Skeletal muscle satellite cell (primary cell): ENCODE measurements at regions not wholly inside any gene's neighbourhood (a gene's known extent, or its start where the extent isn't known, plus 50 kb on each side); places are given as distances from the start of the nearest gene placed in this dataset.

Experiments used
- H3K27me3 ChIP-seq: 2 replicates; pipeline ENCODE4 v1.7.0; 2013; ENCODE audit warnings: low read length; ENCODE audit not compliant: control insufficient read depth, insufficient read depth
- H3K36me3 ChIP-seq: 2 replicates; pipeline ENCODE4 v1.7.0; 2013; ENCODE audit warnings: mild to moderate bottlenecking, control low read depth, low read length; ENCODE audit not compliant: insufficient read depth
- H3K4me1 ChIP-seq: 2 replicates; pipeline ENCODE4 v1.7.0; 2013; ENCODE audit warnings: low read length; ENCODE audit not compliant: control insufficient read depth, insufficient read depth
- H3K4me2 ChIP-seq: 2 replicates; pipeline ENCODE4 v1.7.0; 2013; ENCODE audit warnings: mild to moderate bottlenecking, low read length
- H3K4me3 ChIP-seq: 2 replicates; pipeline ENCODE4 v1.7.0; 2013; ENCODE audit warnings: low read length
- H3K9ac ChIP-seq: 2 replicates; pipeline ENCODE4 v1.7.0; 2013; ENCODE audit warnings: mild to moderate bottlenecking, low read depth, low read length, moderate library complexity
- H3K9me3 ChIP-seq: replicated peaks from 2 replicates; pipeline ENCODE4 v1.7.0; 2013; ENCODE audit warnings: mild to moderate bottlenecking, control low read depth, low read length

- no peak overlapping the region for H3K9ac ChIP-seq
- H3K36me3 ChIP-seq, result no peaks in the 10 kb centered on the region
- no peaks in the 10 kb centered on the region for H3K9me3 ChIP-seq
- peaks cover 31% of the 10 kb centered on the region for H3K4me1 ChIP-seq
- no peak overlapping the region for H3K4me3 ChIP-seq
- H3K27me3 ChIP-seq, result peaks cover 13% of the 10 kb centered on the region
- H3K4me2 ChIP-seq, result no peak overlapping the region
Measured at GRCh38 chr12:24042651-24043050, 93.2 kb upstream of the SOX5 start.

DNA sequence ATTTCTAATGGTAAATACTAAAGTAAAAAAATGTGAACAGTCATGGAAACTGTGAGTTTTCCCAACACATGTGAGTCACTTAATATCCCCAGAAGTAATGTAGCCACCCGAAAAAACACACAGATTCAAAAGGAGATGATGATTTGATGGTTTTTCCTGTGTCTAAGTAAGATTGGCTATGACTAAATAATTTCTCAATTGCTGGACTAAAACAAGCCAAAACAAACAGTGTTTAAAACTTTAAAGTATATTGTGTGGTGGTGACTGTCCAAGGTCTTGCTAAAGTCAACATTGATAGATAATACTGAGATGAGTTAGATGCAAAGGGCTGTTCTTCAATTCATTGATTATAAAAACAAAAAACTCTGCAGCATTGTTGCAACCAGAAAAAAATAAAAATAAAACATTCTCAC, 89.6 kb upstream of the SOX5 start:
- Histone ChIP-seq H3K36me3 (no peaks in the 10 kb centered on the region), H3K9me3 (no peaks in the 10 kb centered on the region), H3K4me3 (no peak overlapping the region), H3K9ac (peak overlapping the region; percentile 43), H3K4me1 (peaks cover 17% of the 10 kb centered on the region), H3K27me3 (peaks cover 10% of the 10 kb centered on the region), H3K4me2 (no peak overlapping the region)

GRCh38 chr12:24038211-24038997, 88.9 kb upstream of the SOX5 start:
- Histone ChIP-seq H3K9ac (peak overlapping the region; percentile 43), H3K4me1 (peaks cover 17% of the 10 kb centered on the region), H3K36me3 (no peaks in the 10 kb centered on the region), H3K27me3 (peaks cover 8% of the 10 kb centered on the region), H3K4me2 (peak overlapping the region; percentile 50), H3K9me3 (no peaks in the 10 kb centered on the region), H3K4me3 (no peak overlapping the region)

DNA sequence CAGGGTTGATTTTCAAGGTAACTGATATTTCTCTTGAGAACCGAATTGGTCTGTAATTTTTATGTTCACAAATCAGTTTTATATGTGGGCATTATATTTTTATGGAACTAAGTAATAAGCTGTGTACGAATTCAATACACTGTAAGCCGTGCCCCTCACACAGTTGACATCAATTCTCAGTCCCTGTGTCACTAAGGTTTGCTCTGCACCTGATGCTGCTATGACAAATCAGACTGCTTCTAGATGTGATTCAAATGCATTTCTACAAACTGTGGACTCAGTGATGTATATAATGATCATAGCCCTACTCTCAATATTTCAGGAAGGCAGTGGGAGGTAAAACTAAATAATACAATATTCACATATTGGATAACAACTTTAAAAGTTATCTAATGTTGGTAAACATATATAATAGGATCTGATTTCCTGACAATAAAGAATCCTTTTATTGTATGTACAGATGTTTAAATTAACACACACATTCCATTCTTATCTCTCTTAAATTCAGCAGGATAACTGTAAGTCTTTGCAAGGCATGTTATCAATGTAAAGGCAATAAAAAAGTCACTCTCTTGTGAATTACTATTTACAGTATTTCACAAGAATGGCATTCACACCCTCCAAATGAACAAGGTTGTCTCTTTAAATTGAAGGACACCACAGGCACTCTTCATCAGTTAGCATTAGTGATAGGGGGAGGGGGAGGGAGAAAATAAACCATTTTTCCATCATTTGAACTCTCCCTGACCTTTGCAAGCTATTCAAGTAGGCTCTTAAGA, 87.2 kb upstream of the SOX5 start:
- Histone ChIP-seq H3K9me3 (no peaks in the 10 kb centered on the region), H3K36me3 (no peaks in the 10 kb centered on the region), H3K27me3 (peaks cover 8% of the 10 kb centered on the region), H3K9ac (no peak overlapping the region), H3K4me3 (no peak overlapping the region), H3K4me2 (no peak overlapping the region), H3K4me1 (peaks cover 13% of the 10 kb centered on the region)

GRCh38 chr12:24034894-24035293, 85.4 kb upstream of the SOX5 start:
- Histone ChIP-seq H3K4me1 (peaks cover 13% of the 10 kb centered on the region), H3K4me3 (no peak overlapping the region), H3K9ac (no peak overlapping the region), H3K9me3 (no peaks in the 10 kb centered on the region), H3K4me2 (no peak overlapping the region), H3K27me3 (peaks cover 3% of the 10 kb centered on the region), H3K36me3 (no peaks in the 10 kb centered on the region)

DNA sequence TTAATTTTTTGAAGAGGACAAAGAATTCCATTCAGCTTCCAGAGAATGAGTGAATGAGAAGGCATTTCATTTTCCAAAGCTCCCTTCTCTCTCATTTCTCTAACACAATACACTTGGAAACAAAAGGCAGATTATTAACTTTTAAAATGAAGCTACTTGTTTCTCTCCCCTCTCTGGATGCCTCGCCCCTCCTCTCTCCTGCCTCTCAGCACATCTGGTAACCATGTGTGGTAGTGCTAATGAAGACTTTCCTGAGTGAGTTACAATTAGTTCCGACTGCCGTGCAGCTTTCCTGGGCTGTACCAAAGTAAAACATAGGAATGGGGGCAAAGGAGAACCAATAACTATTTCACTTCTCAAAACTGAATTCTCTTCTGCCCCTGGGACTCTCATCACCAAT, 84.7 kb upstream of the SOX5 start:
- H3K9me3 ChIP-seq, result no peaks in the 10 kb centered on the region
- no peak overlapping the region for H3K9ac ChIP-seq
- H3K4me2 ChIP-seq, result no peak overlapping the region
- H3K4me1 ChIP-seq, result peaks cover 7% of the 10 kb centered on the region
- no peaks in the 10 kb centered on the region for H3K36me3 ChIP-seq
- peaks cover 3% of the 10 kb centered on the region for H3K27me3 ChIP-seq
- no peak overlapping the region for H3K4me3 ChIP-seq

DNA sequence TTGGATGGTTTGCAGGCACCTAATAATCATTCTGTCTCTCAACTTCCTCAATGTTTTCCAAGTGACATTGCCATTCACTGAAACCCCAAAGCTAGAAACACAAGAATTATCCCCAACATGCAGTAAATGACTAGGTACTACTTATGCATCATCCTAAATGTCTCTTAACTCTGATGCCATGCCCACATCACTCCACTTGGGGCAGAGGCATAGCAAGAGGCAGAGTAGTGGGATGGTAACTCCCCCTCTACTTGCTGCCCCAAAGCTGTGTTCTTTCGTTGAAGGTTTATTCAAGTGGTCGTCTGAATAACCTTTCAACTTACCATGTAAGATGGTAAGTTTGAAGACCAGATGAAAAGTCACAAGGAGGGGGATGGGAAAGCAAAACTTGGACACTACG, 77.9 kb upstream of the SOX5 start:
- Histone ChIP-seq H3K4me3 (no peak overlapping the region), H3K9ac (no peak overlapping the region), H3K4me2 (no peak overlapping the region), H3K36me3 (no peaks in the 10 kb centered on the region), H3K9me3 (no peaks in the 10 kb centered on the region), H3K4me1 (peaks cover 6% of the 10 kb centered on the region), H3K27me3 (no peaks in the 10 kb centered on the region)

DNA sequence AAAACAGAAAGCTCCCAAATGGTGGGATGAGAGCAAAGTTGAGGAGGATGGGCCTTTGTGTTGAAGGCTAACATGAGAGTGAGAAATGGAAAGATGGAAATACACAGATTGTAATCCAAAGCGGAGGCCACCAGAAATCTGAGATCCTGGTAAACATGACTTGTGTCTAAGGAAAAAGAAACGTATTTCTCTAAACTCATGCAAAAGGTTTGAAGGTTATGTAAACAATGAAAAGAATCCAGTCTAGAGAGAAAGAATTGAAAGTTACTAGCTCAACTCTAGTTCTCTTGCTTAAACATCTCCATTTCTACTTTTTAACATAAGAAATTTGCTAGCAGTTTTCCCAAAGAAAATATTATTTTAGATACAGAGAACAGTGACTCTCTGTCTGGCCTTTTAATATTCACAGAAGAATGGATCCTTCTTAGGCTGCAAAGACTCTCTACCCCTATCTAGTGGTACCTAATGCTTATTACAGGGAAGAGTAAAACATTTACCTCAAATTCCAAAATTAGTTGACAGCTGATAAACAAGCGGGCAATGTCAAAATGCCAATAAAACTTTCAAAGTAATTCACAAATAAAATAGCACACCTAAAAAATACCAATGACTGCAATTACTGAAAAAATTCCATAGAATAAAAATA, 75.8 kb upstream of the SOX5 start:
- Histone ChIP-seq H3K9me3 (no peaks in the 10 kb centered on the region), H3K27me3 (no peaks in the 10 kb centered on the region), H3K9ac (no peak overlapping the region), H3K4me3 (no peak overlapping the region), H3K4me1 (peaks cover 6% of the 10 kb centered on the region), H3K36me3 (no peaks in the 10 kb centered on the region), H3K4me2 (no peak overlapping the region)

GRCh38 chr12:24023081-24023480, 73.6 kb upstream of the SOX5 start:
- no peak overlapping the region for H3K4me3 ChIP-seq
- no peak overlapping the region for H3K4me2 ChIP-seq
- H3K36me3 ChIP-seq, result no peaks in the 10 kb centered on the region
- H3K9me3 ChIP-seq, result no peaks in the 10 kb centered on the region
- H3K4me1 ChIP-seq, result peaks cover 6% of the 10 kb centered on the region
- no peak overlapping the region for H3K9ac ChIP-seq
- no peaks in the 10 kb centered on the region for H3K27me3 ChIP-seq

DNA sequence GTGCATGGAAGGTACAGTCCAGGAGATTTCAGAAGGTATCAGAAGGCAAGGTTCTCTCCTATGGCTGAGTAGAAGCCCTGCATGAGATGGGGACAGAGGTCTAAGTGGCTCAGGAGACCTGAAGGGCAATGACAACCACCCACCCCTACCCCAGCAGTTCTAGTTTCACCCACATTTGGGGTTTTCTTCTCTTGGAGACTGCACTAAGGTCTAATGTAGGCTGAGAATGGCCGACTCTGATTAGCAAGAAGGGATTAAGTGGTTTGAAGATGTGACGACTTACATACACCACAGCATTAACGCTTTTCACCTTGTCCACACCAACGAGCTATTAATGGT, 71.7 kb upstream of the SOX5 start:
- Histone ChIP-seq H3K4me2 (no peak overlapping the region), H3K4me1 (peaks cover 6% of the 10 kb centered on the region), H3K27me3 (no peaks in the 10 kb centered on the region), H3K4me3 (no peak overlapping the region), H3K9me3 (no peaks in the 10 kb centered on the region), H3K9ac (no peak overlapping the region), H3K36me3 (no peaks in the 10 kb centered on the region)

DNA sequence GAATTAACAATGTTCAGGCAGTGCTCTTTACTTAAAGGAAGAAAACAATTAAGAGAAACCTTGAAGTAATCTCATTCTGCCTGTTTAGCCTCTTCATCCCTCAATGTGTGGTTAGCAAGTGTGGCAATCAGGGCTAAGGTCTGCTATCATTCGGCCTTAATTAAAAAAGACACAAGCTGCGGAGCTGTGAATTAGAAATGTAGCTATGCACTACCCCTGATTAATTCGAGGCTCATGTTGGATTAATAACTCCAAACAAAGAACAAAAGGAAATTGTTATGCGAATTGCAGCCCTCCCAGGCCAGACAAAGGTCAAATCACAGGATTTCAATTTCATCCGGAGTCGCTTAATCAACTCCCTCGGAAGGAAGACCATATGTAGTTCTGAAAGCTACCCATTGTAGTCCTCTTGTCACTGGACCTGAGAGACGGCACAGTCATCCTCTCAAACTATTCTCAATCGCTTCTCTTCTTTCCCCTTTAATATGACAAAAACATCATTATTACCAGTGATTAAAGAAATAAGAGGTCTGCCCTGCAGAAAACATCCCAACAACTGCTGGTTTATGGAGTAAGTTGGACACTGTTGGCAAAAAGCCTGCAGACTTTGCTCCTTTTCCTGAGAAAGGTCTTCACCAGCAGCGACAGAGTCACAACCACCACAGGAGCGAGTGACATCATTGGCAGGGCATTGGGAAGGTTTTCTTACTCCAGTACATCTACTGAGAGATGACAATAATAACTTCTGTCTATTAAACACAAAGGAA, 71.1 kb upstream of the SOX5 start:
- Histone ChIP-seq H3K9me3 (no peaks in the 10 kb centered on the region), H3K4me2 (no peak overlapping the region), H3K4me1 (peaks cover 6% of the 10 kb centered on the region), H3K36me3 (no peaks in the 10 kb centered on the region), H3K27me3 (no peaks in the 10 kb centered on the region), H3K4me3 (no peak overlapping the region), H3K9ac (no peak overlapping the region)
